ENCODE measurements at regions not wholly inside any gene's neighbourhood (a gene's known extent, or its start where the extent isn't known, plus 50 kb on each side); places are given as distances from the start of the nearest gene placed in this dataset.

GRCh38 chr4:36012503-36012902 is 231.8 kb downstream of the ARAP2 start:
- no peak for TF ChIP-seq POLR2A (IDR thresholded peaks at IDR 0.05; ENCODE audit: low read depth, low read length)
- no peak for TF ChIP-seq POLR2AphosphoS5 (IDR thresholded peaks at IDR 0.05; ENCODE audit: low read depth, low read length)
- TF ChIP-seq TAF1 (IDR thresholded peaks at IDR 0.05; ENCODE audit: borderline replicate concordance, low read depth, low read length) = no peak
